Calu3 (cell line): ENCODE measurements at regions not wholly inside any gene's neighbourhood (a gene's known extent, or its start where the extent isn't known, plus 50 kb on each side); places are given as distances from the start of the nearest gene placed in this dataset.

Experiments used
- BruUV-seq: library from RNA; stranded (reverse); fragments of 400-500 nt; replicated peaks from 2 replicates; lab custom pipeline; 2021; lab: Mats Ljungman, UMichigan
- CTCF ChIA-PET: fragments of 300-600 bp; sonication (Branson Sonifier 250); formaldehyde crosslinking; loops from one replicate; lab custom pipeline; 2022; ENCODE audit warnings: antibody characterized with exemption; lab: Charles Lee
- DNase-seq: peaks from one replicate; pipeline ENCODE4 v3.0.0; 2022
- H3K27ac Mint-ChIP-seq: one replicate; pipeline ENCODE4 v1.8.0; 2022; ENCODE audit warnings: mixed read lengths; ENCODE audit not compliant: unreplicated experiment
- H3K27me3 Mint-ChIP-seq: one replicate; pipeline ENCODE4 v1.8.0; 2022; ENCODE audit warnings: mixed read lengths; ENCODE audit not compliant: unreplicated experiment
- H3K36me3 Mint-ChIP-seq: one replicate; pipeline ENCODE4 v1.8.0; 2022; ENCODE audit warnings: mild to moderate bottlenecking, moderate library complexity, mixed read lengths; ENCODE audit not compliant: insufficient read depth, unreplicated experiment
- H3K4me1 Mint-ChIP-seq: one replicate; pipeline ENCODE4 v1.8.0; 2022; ENCODE audit warnings: mild to moderate bottlenecking, low read depth, mixed read lengths; ENCODE audit not compliant: unreplicated experiment
- H3K4me3 Mint-ChIP-seq: one replicate; pipeline ENCODE4 v1.8.0; 2022; ENCODE audit warnings: mild to moderate bottlenecking, low read depth, moderate library complexity, mixed read lengths; ENCODE audit not compliant: unreplicated experiment
- H3K9me3 Mint-ChIP-seq: one replicate; pipeline ENCODE4 v1.8.0; 2022; ENCODE audit warnings: low read depth, mixed read lengths; ENCODE audit not compliant: unreplicated experiment
- CTCF ChIP-seq: fragments of 200-600 bp; IDR thresholded peaks from one replicate; pipeline ENCODE4 v1.8.0; 2022; ENCODE audit warnings: antibody characterized with exemption; ENCODE audit not compliant: unreplicated experiment
- intact Hi-C: fragments of 100-400 bp; cut with micrococcal nuclease; formaldehyde crosslinking; loops from one replicate; pipeline ENCODE4 v1.10.0; 2022; ENCODE audit not compliant: unreplicated experiment

DNA sequence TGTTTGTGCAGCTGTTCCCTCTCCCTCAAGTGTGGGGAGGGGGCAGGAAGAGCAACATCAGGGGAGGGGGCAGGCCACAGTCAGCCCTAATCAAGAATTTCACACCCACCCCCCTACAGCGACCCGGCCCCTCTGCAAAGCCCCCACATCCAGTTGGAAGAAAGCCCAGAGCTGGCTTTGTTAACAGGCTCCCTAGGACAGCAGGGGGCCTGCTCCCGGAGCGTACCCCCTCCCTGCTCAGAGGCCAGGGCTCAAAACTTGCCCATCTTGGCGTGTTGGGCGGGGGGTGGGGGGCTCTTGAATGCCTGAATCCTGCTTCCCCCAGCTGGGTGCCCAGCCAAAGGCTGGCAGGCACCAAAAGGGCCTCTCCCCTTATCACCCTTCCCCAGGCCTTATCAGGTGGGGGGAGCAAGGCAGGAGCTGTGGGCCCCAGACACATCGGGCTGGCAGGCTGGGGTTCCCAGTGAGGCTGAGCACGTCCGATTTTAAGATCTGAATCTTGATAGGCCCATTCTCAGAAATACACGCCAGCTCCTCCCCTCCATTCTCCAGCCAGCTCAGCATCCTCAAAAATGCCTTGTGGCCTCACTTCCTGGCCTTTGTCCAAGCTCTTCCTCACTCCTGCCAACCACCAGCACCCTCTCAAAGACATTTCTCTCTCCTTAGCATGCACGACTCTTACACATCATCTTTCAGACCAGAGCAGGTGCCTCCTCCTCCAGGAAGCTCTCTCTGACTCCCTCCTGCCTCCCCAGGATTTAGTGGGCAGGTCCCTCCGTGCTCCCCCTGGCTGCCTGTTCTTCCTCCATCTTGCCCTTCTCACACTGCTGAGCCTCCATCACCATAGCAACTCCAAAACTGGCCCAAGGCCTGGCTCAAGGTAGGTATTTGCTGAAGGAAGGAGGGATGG, 384.8 kb downstream of the MN1 start:
- H3K36me3 Mint-ChIP-seq: no peaks in the 10 kb centered on the region
- BruUV-seq: no TSS peak
- H3K27ac Mint-ChIP-seq: no peak overlapping the region
- DNase-seq: no peak
- H3K9me3 Mint-ChIP-seq: no peaks in the 10 kb centered on the region
- intact Hi-C loops: no loop called here
- no peak for TF ChIP-seq CTCF
- peaks cover 23% of the 10 kb centered on the region for H3K4me1 Mint-ChIP-seq
- CTCF ChIA-PET: interaction anchor here (0.6 kb wide), 1 partner anchor 11 kb away, joined by 4 read pairs; no protein-coding TSS in a partner anchor
- no peak overlapping the region for H3K4me3 Mint-ChIP-seq
- H3K27me3 Mint-ChIP-seq: peaks cover 53% of the 10 kb centered on the region

GRCh38 chr22:27417421-27417814, 384.1 kb downstream of the MN1 start:
- intact Hi-C loops: no loop called here
- Mint-ChIP-seq H3K4me1 (peaks cover 23% of the 10 kb centered on the region), H3K27me3 (peaks cover 47% of the 10 kb centered on the region), H3K36me3 (no peaks in the 10 kb centered on the region), H3K4me3 (no peak overlapping the region), H3K9me3 (no peaks in the 10 kb centered on the region), H3K27ac (no peak overlapping the region)
- CTCF ChIA-PET: no interaction called here
- no peak for DNase-seq
- BruUV-seq: no TSS peak
- no peak for TF ChIP-seq CTCF

DNA sequence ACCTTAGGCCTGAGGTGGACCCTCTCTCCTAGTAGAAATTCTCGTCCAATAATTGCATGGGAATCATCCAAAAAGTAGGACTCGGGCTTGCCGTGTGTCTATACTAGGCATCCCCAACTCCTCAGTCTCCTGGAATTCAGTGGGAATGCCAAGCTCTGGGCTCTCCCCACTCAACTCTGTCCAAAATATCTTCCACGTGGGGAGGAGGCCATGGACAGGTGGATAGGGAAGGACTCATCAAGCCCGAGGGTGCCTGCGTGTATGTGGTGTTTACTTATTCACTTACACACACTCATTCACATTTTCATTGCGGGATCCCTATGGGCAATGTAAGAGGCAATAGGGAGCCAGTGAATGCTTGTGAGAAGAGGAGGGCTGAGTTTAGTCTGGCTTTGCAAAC, 383.3 kb downstream of the MN1 start:
- Mint-ChIP-seq H3K4me3 (no peak overlapping the region), H3K27ac (no peak overlapping the region), H3K9me3 (no peaks in the 10 kb centered on the region), H3K36me3 (no peaks in the 10 kb centered on the region), H3K4me1 (peaks cover 23% of the 10 kb centered on the region), H3K27me3 (peaks cover 38% of the 10 kb centered on the region)
- no peak for DNase-seq
- intact Hi-C loops: no loop called here
- CTCF ChIA-PET: interaction anchor here (1.1 kb wide), 1 partner anchor 10 kb away, joined by 3 read pairs; no protein-coding TSS in a partner anchor
- TF ChIP-seq CTCF: no peak
- BruUV-seq: no TSS peak

DNA sequence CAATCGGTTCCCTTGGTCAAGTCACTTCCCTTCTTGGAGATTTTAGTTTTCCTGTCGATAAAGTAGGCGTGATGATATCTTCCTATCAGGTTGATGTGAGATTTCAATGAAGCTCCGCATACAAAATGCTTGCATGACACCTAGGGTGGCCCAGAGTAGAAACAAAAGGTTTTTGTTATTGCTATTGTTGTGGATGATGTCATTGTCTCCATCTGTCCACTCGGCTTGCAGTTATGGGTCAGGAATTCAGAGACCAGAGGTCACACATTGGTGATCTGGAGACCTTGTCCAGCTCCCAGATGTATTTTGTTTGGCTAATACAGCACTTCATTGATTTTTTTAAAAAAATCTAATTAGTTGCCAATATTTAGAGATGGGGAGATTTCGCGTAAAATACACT, 382.1 kb downstream of the MN1 start:
- Mint-ChIP-seq H3K4me3 (no peak overlapping the region), H3K27ac (no peak overlapping the region), H3K27me3 (peaks cover 26% of the 10 kb centered on the region), H3K36me3 (no peaks in the 10 kb centered on the region), H3K9me3 (no peaks in the 10 kb centered on the region), H3K4me1 (peaks cover 23% of the 10 kb centered on the region)
- TF ChIP-seq CTCF: no peak
- intact Hi-C loops: no loop called here
- CTCF ChIA-PET: interaction anchor here (1.1 kb wide), 2 partner anchors 11 to 195 kb away, joined by 3 read pairs; no protein-coding TSS in a partner anchor
- DNase-seq: no peak
- no TSS peak for BruUV-seq
